Adipocyte (in vitro differentiated cells): ENCODE measurements at regions not wholly inside any gene's neighbourhood (a gene's known extent, or its start where the extent isn't known, plus 50 kb on each side); places are given as distances from the start of the nearest gene placed in this dataset.

Experiments used
- DNase-seq: peaks from one replicate; pipeline ENCODE4 v3.0.0-alpha.2; 2015; ENCODE audit warnings: low read depth
- H3K27me3 ChIP-seq: replicated peaks from 2 replicates; pipeline ENCODE4 v1.7.0; 2013; ENCODE audit warnings: mild to moderate bottlenecking, low read length, moderate library complexity; ENCODE audit not compliant: control insufficient read depth, insufficient read depth
- H3K36me3 ChIP-seq: 2 replicates; pipeline ENCODE4 v1.7.0; 2013; ENCODE audit warnings: low read length, mild to moderate bottlenecking, moderate library complexity; ENCODE audit not compliant: control insufficient read depth, insufficient read depth, severe bottlenecking
- H3K4me1 ChIP-seq: 2 replicates; pipeline ENCODE4 v1.7.0; 2013; ENCODE audit warnings: mild to moderate bottlenecking, low read length, moderate library complexity; ENCODE audit not compliant: control insufficient read depth, insufficient read depth
- H3K4me3 ChIP-seq: 2 replicates; pipeline ENCODE4 v1.7.0; 2013; ENCODE audit warnings: mild to moderate bottlenecking, low read length, moderate library complexity
- H3K9ac ChIP-seq: 2 replicates; pipeline ENCODE4 v1.7.0; 2013; ENCODE audit warnings: mild to moderate bottlenecking, low read length, moderate library complexity
- H3K9me3 ChIP-seq: 2 replicates; pipeline ENCODE4 v1.7.0; 2013; ENCODE audit warnings: mild to moderate bottlenecking, low read length, moderate library complexity; ENCODE audit not compliant: control insufficient read depth

GRCh38 chr6:74979065-74979766 lies 226.6 kb downstream of the COL12A1 start:
- no peaks in the 10 kb centered on the region for H3K27me3 ChIP-seq
- no peak overlapping the region for H3K9ac ChIP-seq
- DNase-seq: no peak
- H3K4me3 ChIP-seq: no peak overlapping the region
- H3K9me3 ChIP-seq: no peaks in the 10 kb centered on the region
- H3K4me1 ChIP-seq: no peaks in the 10 kb centered on the region
- no peaks in the 10 kb centered on the region for H3K36me3 ChIP-seq

- Histone ChIP-seq H3K36me3 (no peaks in the 10 kb centered on the region), H3K4me3 (no peak overlapping the region), H3K9me3 (no peaks in the 10 kb centered on the region), H3K27me3 (no peaks in the 10 kb centered on the region), H3K4me1 (no peaks in the 10 kb centered on the region), H3K9ac (no peak overlapping the region)
- DNase-seq: no peak
These were observed 229.2 kb downstream of the COL12A1 start for GRCh38 chr6:74976701-74977100.

- DNase-seq: no peak
- no peaks in the 10 kb centered on the region for H3K36me3 ChIP-seq
- H3K27me3 ChIP-seq: no peaks in the 10 kb centered on the region
These were observed 229.8 kb downstream of the COL12A1 start for GRCh38 chr6:74976026-74976425.

DNA sequence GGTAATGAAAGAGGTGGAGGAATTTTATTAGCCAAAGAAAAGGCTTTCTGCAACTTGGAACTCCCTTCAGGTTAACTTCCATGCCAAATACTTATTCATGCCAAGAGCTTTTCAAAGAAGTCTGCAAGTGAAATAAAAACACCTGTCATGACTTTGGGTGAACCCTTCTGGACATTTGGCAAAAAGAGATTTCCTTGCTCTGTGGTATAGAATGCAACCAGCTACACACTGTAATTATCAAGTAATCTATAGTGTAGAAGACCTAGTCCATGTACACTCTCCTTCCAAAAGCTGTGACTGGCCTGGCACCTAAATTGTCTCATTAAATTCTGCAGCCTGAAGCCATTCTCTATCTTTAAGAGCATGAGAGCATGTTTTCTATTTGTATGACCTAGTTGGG lies 232.3 kb downstream of the COL12A1 start:
- H3K36me3 ChIP-seq: no peaks in the 10 kb centered on the region
- no peak for DNase-seq
- no peaks in the 10 kb centered on the region for H3K4me1 ChIP-seq
- H3K4me3 ChIP-seq: no peak overlapping the region
- H3K9me3 ChIP-seq: no peaks in the 10 kb centered on the region
- H3K9ac ChIP-seq: no peak overlapping the region
- no peaks in the 10 kb centered on the region for H3K27me3 ChIP-seq

More at GRCh38 chr6:74976026-74976425, 229.8 kb downstream of the COL12A1 start:
- H3K4me1 ChIP-seq: no peaks in the 10 kb centered on the region
- no peak overlapping the region for H3K9ac ChIP-seq
- H3K9me3 ChIP-seq: no peaks in the 10 kb centered on the region
- no peak overlapping the region for H3K4me3 ChIP-seq

DNA sequence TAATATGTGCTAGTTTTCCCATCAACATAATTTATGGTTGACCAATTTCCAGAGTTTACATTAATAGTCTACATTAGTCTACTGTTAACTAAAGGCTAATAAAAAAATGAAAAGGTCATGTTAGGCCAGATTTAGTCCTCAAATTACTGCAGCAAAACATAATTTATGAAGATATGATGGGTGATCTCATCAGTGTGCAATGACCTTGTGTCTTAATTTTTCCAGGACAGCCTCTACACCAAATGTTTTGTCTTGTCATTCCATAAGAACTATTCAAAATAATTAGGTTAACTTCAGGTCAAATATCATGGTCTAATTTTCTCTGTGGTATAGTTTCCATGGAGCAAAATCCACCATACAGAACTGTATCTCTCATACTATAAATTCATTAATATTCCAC lies 234.2 kb downstream of the COL12A1 start:
- no peaks in the 10 kb centered on the region for H3K36me3 ChIP-seq
- DNase-seq: no peak
- H3K4me1 ChIP-seq: no peaks in the 10 kb centered on the region
- no peak overlapping the region for H3K9ac ChIP-seq
- H3K9me3 ChIP-seq: peaks cover 2% of the 10 kb centered on the region
- H3K27me3 ChIP-seq: no peaks in the 10 kb centered on the region
- no peak overlapping the region for H3K4me3 ChIP-seq

DNA sequence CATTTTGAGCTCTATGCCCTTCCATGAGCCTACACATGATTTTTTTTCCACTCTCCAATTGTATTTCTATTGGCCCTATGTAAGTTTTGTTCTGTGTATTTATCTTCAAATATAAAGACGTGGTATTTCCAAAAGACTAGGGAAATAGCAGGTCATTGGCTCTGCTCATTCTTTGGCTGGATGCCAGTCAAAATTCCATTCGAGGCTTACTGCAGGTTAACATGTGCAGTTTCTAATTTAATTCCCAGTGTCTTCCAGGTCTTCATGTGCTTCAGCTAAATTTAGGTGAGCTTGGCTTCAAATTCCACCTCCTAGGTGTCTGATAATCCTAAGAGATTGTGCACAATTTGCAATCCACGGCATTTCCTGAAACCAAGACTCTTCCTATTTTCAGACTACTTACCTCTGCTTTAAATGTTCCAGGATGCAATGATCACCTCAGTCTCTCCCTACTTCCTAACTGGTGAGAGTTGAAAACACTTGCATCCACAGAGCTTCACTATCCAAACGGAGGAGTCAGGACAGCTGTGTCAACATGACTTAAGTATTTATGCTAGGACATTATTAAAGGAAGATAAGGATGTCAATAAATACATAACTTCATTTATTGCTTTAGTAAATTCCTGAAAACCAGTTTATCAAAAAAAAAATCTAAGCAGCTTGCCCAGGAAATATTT lies 236.1 kb downstream of the COL12A1 start:
- H3K9ac ChIP-seq: no peak overlapping the region
- H3K4me3 ChIP-seq: no peak overlapping the region
- H3K9me3 ChIP-seq: peaks cover 21% of the 10 kb centered on the region
- no peaks in the 10 kb centered on the region for H3K27me3 ChIP-seq
- DNase-seq: no peak
- no peaks in the 10 kb centered on the region for H3K36me3 ChIP-seq
- no peaks in the 10 kb centered on the region for H3K4me1 ChIP-seq

GRCh38 chr6:74967821-74968220 lies 238.0 kb downstream of the COL12A1 start:
- no peaks in the 10 kb centered on the region for H3K4me1 ChIP-seq
- H3K4me3 ChIP-seq: no peak overlapping the region
- no peaks in the 10 kb centered on the region for H3K36me3 ChIP-seq
- DNase-seq: peak; percentile 5
- peaks cover 37% of the 10 kb centered on the region for H3K9me3 ChIP-seq
- no peak overlapping the region for H3K9ac ChIP-seq
- H3K27me3 ChIP-seq: no peaks in the 10 kb centered on the region

DNA sequence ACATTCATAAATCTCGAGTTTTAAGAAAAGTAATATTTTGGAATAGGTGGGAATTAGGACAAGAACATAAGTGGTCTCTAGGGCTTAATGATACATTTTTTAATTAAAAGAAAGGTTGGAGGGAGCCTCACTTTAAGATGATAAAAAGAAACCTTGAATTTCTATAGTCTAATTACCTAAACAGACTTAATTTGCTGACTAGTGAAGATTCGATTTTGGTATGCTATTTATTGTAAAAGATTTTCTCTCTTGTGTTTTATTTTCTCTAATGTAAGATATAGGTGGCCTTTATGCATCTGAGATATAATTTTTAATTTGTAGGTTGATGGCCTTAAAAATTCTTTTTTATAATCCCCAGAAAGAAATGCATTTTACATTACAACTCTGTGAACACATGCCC lies 239.1 kb downstream of the COL12A1 start:
- H3K4me1 ChIP-seq: no peaks in the 10 kb centered on the region
- no peaks in the 10 kb centered on the region for H3K36me3 ChIP-seq
- H3K27me3 ChIP-seq: no peaks in the 10 kb centered on the region
- no peak for DNase-seq
- peaks cover 37% of the 10 kb centered on the region for H3K9me3 ChIP-seq
- H3K4me3 ChIP-seq: no peak overlapping the region
- H3K9ac ChIP-seq: no peak overlapping the region

DNA sequence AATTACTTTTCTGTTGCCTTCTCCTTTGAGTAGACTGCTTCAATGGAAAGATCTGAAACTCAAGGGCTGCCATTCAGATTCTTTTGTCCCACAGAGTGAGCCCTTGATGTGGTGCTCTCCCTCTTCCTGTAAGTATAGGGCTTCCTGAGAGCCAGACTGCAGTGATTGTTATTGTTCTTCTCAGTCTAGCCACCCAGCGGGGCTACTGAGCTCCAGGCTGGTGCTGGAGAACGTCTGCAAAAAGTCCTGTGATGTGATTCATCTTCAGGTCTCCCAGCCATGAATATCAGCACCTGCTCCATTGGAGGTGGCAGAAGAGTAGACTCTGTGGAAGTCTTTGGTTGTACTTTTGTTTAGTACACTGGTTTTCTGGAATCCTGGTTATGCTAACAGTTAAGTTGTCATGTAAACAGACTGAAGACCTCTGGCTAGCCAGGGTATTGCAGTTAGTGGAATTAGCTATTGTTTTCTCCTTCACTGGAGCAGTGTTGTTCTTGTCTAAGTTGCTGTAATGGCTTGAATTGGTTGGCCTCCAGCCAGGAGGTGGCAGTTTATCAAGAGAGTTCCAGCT lies 240.9 kb downstream of the COL12A1 start:
- Histone ChIP-seq H3K4me3 (no peak overlapping the region), H3K4me1 (no peaks in the 10 kb centered on the region), H3K9me3 (peaks cover 37% of the 10 kb centered on the region), H3K27me3 (no peaks in the 10 kb centered on the region), H3K9ac (no peak overlapping the region), H3K36me3 (no peaks in the 10 kb centered on the region)
- no peak for DNase-seq

DNA sequence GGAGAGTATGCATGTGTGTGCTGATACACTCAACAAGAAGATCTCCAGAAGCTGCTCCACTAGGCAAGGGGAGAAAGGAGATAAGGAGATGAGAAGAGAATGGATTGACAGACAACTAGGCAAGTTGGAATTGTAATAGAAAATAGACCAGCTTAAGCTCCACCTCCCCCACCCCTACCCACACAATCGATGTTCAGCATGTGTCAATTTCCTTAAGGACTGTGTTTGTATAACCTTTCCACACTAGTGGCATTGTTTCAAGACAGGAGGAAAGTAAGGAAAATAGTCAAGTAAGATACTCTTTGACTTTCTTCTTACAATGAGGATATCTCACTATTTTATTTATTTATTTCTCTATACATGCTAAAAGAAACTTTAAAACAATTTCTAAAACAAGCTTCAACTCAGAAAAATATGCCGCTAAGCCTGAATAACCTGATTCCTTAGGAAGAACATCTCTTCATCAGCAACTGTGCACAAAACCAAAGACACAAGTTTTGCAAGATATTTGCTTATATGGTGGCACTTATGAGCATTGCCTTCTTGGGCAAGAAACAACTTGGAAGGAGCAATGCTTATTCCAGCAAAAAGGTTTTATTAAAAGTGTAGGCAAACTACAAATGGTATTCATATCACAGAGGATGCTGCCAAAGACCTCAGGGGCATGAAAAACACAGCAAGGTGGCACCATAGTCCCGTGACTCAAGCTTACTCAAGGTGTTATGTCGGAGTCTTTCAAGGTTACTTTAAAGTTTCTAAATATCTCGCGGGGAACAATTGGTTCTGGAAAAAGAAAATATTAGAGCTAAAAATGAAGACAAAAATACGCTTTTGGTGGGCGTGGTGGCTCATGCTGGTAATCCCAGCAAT lies 249.1 kb downstream of the COL12A1 start:
- peaks cover 13% of the 10 kb centered on the region for H3K9me3 ChIP-seq
- no peak overlapping the region for H3K9ac ChIP-seq
- no peaks in the 10 kb centered on the region for H3K4me1 ChIP-seq
- DNase-seq: no peak
- no peaks in the 10 kb centered on the region for H3K36me3 ChIP-seq
- no peak overlapping the region for H3K4me3 ChIP-seq
- H3K27me3 ChIP-seq: no peaks in the 10 kb centered on the region

GRCh38 chr6:74953708-74954107 lies 252.1 kb downstream of the COL12A1 start:
- no peak overlapping the region for H3K9ac ChIP-seq

More at GRCh38 chr6:74953708-74954107, 252.1 kb downstream of the COL12A1 start:
- no peak overlapping the region for H3K4me3 ChIP-seq
- H3K9me3 ChIP-seq: peaks cover 25% of the 10 kb centered on the region
- H3K27me3 ChIP-seq: no peaks in the 10 kb centered on the region
- no peak for DNase-seq
- no peaks in the 10 kb centered on the region for H3K4me1 ChIP-seq
- no peaks in the 10 kb centered on the region for H3K36me3 ChIP-seq
